ENCODE measurements at regions not wholly inside any gene's neighbourhood (a gene's known extent, or its start where the extent isn't known, plus 50 kb on each side); places are given as distances from the start of the nearest gene placed in this dataset.

DNA sequence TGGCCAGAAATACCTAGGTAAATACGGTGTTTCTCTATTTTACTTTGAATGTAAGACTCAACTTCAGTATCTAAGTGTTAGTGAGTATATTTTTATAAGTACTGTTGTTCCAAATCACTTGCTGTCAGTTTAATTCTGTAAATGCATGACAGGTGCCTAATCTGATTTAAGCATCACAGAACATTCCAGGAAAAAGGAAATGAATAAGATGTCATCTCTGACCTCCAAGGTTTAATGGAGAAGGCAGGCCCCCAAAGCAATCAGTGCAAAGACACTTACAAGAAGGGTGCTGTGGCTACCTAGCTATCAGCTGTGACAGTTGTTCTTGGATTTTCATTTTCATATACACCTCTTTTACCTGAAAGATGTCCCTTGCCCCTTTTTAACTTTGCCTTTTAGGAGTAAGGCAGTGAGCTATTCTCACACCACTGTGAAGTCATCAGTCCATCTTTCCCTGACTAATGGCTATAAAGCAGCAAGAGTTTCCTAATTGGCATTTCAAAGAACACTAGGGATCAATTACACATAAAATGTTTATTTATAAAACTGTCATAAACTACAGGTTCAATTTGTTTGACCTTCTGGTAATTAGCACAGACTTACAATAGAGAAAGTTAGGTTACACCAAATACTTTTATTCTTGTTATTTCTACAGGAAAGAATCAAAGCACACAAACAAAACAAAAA is 427.6 kb downstream of the SPRY2 start:
- TF ChIP-seq POLR2A (IDR thresholded peaks at IDR 0.05), result no peak
- TF ChIP-seq, protein P1, sequence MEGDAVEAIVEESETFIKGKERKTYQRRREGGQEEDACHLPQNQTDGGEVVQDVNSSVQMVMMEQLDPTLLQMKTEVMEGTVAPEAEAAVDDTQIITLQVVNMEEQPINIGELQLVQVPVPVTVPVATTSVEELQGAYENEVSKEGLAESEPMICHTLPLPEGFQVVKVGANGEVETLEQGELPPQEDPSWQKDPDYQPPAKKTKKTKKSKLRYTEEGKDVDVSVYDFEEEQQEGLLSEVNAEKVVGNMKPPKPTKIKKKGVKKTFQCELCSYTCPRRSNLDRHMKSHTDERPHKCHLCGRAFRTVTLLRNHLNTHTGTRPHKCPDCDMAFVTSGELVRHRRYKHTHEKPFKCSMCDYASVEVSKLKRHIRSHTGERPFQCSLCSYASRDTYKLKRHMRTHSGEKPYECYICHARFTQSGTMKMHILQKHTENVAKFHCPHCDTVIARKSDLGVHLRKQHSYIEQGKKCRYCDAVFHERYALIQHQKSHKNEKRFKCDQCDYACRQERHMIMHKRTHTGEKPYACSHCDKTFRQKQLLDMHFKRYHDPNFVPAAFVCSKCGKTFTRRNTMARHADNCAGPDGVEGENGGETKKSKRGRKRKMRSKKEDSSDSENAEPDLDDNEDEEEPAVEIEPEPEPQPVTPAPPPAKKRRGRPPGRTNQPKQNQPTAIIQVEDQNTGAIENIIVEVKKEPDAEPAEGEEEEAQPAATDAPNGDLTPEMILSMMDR (IDR thresholded peaks at IDR 0.05), result no peak

Data from heart left ventricle (tissue), 13 donors.